Bone marrow (tissue), 2 donors: ENCODE measurements at regions not wholly inside any gene's neighbourhood (a gene's known extent, or its start where the extent isn't known, plus 50 kb on each side); places are given as distances from the start of the nearest gene placed in this dataset.
"Not testable (repeated sequence)": the region's sequence is repeated elsewhere in the genome, so short reads cannot be mapped to it uniquely, and the experiment has no call there.

Source experiments
- DNase-seq, 2 donors: peaks; one replicate each; lab custom pipeline; 2025; lab: John Stamatoyannopoulos, UW

DNA sequence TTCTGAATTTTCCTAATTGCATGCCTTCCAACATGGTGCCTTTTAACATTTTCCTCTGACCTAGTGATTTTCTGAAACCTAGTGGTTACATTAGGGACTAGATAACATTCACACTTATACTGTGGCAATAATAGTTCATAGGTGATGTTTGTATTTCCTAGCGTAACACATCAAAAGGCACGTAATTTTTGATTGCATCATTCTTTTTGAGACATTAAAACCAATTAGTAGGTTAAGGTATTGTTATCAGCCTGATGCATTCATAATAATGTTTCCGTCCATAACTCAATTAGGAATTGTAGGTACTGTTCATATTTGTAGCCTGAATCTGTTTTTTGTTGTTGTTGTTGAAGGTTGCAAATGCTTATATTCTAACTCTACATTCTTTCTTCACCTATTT lies 192.4 kb downstream of the ANXA1 start:
- no peak for DNase-seq

DNA sequence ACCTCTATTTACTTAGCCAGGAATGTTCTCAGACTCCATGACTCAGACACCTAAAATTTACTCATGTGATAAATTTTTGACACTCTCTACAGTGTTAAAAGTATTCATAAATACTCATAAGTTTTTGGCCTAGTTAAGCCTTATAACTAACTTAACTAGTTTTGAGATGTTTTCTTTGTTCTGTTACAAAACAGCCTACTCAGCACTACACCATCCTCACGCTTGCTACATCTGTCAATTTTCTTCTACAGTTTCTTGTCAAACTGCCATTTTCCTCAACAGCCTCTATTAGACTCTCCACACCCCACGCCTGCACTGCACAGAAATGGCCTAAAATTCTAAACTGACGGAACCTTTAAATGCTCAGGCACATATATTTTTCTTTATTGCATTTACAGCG lies 195.5 kb downstream of the ANXA1 start:
- no peak for DNase-seq

GRCh38 chr9:73347720-73348119 lies 196.1 kb downstream of the ANXA1 start:
- DNase-seq = no peak

GRCh38 chr9:73348471-73348870 lies 196.8 kb downstream of the ANXA1 start:
- DNase-seq = no peak

DNA sequence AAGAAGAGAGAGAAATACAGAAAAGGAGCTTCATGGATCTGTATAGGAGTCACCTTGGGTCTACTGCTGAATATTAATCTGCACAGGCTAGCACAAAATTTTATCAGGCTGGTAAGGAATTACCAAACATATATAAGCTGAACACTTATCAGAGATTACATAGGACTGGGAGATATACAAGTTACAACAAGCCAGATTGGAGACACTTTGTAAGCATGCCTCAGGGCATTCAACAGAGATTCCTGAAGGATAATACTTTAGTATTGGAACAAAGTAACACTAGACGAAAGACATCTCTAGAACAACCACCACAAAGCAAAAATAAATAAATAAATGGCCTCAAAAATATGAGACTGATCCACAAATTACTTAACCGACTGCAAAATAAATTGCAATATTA lies 197.8 kb downstream of the ANXA1 start:
- DNase-seq = no peak

- DNase-seq = no peak
Observed at GRCh38 chr9:73357607-73358006, 205.9 kb downstream of the ANXA1 start.

DNA sequence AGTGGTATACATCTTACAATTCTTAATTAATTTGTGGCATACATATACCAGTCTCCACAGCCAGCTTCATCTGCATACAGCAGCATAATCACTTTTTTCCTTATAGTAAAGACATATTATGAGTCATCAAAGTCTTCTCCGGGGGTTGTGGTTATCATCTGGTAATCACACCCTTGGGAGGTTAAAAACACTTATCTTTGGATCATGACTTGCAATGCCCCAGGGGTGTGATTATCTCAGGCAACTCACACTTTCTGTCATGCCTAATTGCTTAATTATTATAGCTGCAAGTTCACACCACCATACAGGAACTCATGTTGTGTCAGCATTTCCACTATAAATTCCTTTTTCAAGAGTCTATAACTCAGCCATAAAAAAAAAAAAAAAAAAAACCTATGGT lies 218.4 kb downstream of the ANXA1 start:
- no peak for DNase-seq

DNA sequence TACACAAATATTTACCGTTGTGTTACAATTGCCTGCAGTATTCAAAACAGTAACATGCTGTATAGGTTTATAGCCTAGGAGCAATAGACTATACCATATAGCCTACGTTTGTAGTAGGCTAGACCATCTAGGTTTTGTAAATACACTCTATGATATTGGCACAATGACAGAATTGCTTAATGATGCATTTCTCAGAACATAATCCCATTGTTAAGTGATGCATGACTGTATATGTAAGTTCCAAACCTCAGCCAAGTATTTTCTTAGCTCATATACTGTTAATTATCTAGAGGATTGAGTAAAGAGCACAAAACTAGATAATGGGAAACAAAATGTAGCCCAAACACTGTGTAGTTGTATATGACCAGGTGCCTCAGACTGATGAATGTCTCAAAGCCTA lies 220.1 kb downstream of the ANXA1 start:
- no peak for DNase-seq

- no peak for DNase-seq
Observed at GRCh38 chr9:73380411-73380810, 228.7 kb downstream of the ANXA1 start.

DNA sequence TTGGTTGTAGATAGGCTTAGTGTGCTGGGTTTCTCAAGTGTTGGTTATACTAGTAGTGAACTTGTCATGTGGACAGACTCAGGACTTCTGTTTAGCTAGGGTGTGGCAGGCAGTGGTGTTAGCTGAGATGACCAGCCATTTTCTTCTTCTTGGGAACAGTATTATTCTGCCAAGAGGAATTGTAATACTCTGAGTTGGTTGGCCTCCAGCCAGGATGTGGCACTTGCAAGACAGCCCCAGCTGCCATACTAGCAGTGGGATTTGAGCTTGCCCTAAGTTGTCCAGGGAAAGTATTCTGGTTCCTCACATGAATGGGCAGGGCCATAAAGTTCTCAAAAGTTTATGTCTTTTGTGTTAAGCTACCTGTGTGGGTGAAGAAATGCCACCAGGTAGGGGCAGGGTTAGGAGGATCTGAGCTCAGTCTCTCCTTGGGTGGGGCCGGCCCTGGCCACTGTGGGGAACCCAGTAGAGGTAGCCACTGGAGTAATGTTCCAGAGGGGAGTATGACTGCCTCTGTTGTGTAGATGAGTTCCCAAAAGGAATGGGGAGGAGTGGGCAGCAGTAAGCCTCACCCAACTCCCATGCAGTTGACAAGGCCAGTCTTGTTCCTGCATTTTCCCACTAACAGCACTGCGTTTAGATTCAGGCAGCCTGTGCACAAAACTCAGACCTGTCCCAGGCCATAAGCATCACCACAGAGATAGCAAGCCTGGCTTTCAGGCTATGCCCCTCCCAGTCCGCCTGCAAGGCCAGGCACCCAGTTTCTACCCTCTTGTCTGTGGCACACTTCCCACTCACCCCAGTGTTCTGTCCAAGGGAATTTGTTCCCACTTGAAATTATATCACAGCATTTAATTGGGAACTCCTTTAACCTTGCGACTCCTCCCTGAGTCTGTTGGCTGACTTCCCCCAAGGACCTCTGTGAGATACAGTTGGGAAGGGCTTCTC lies 250.7 kb downstream of the ANXA1 start:
- no peak for DNase-seq

GRCh38 chr9:73411494-73411893 lies 259.8 kb downstream of the ANXA1 start:
- DNase-seq = no peak

DNA sequence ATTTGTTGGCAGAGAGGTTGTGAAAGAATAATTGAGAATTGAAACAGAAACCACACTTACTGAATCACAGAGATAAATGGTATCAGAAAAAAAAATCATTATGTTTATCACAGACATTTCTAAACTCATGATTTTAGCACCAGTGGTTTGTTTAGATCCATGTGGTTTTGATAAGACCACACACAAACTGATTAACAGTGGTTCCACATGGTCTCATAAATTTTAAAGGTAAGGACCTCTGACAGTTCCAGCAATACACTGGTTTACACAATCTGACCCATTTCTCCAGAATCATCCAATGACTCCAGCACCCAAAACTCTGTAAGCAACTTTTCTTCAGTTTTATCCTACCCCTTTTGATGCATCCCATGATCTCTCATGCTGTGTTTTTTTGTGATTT lies 261.2 kb downstream of the ANXA1 start:
- no peak for DNase-seq

DNA sequence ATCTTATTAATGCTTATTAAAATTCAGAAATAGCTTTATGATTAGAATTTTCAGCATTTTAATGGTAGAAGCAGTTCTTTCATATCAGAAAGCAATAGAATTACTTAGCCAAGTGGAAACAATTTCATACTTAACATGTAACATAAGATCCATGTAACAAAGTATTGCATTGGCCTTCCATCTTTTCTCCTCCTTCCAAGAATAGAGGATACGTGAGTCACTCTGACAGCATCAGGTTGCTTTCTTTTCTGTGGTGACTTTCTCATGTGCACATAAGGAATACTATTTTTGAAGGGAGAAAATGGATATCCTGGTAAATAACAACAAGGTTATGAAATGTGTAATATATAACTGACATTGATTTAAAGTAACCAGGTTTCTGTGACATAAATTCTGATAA lies 272.2 kb downstream of the ANXA1 start:
- DNase-seq = no peak

- no peak for DNase-seq
Observed at GRCh38 chr9:73426269-73426668, 274.6 kb downstream of the ANXA1 start.

- no peak for DNase-seq
Observed at GRCh38 chr9:73434826-73435225, 283.2 kb downstream of the ANXA1 start.

- DNase-seq = no peak
Observed at GRCh38 chr9:73437758-73438157, 286.1 kb downstream of the ANXA1 start.

GRCh38 chr9:73439839-73440238 lies 288.2 kb downstream of the ANXA1 start:
- DNase-seq = not testable (repeated sequence)

GRCh38 chr9:73441223-73441622 lies 289.6 kb downstream of the ANXA1 start:
- no peak for DNase-seq

GRCh38 chr9:73441890-73442818 lies 290.5 kb downstream of the ANXA1 start:
- no peak for DNase-seq

- no peak for DNase-seq
Observed at GRCh38 chr9:73444821-73445220, 293.2 kb downstream of the ANXA1 start.

- DNase-seq = not testable (repeated sequence)
Observed at GRCh38 chr9:73445384-73445783, 293.7 kb downstream of the ANXA1 start.

DNA sequence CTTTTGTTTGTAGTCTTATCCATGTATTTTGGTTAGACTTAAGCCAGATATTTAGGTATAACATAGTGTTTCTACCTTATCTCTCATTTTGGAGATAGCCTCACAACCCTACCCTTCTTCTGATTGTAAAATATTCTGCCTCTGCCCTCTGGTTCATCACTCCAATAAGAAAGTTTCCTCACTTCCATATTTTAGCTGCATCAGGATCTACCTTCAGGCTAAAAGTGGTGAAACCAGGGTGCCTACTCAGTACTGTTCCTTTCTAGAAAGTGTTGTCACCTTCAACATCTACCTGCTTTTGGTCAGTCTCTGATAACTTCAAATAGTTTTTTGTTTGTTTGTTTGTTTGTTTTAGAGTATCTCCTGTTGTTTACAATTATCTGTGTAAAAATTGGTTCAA lies 294.6 kb downstream of the ANXA1 start:
- DNase-seq = no peak

GRCh38 chr9:73451003-73451402 lies 299.3 kb downstream of the ANXA1 start:
- DNase-seq = no peak
